T-helper 17 cell (primary cell): ENCODE measurements at regions not wholly inside any gene's neighbourhood (a gene's known extent, or its start where the extent isn't known, plus 50 kb on each side); places are given as distances from the start of the nearest gene placed in this dataset.
"Not testable (repeated sequence)": the region's sequence is repeated elsewhere in the genome, so short reads cannot be mapped to it uniquely, and the experiment has no call there.

ENCODE experiments used
- ATAC-seq: fragments of 150-1000 bp; cut with Tn5 transposase; 2 replicates; pipeline ENCODE4 v1.10.0; 2021; ENCODE audit warnings: mild to moderate bottlenecking, moderate library complexity
- DNase-seq, 3 donors: peaks; one replicate each; pipeline versions ENCODE4 v3.0.0 to v3.0.0-alpha.2; 2020 to 2021
- H3K9me3 ChIP-seq: one replicate; pipeline ENCODE4 v1.7.0; 2013; ENCODE audit warnings: low read length, mild to moderate bottlenecking; ENCODE audit not compliant: control insufficient read depth, poor library complexity, severe bottlenecking
- H3K27ac Mint-ChIP-seq: one replicate; pipeline ENCODE4 v1.8.0; 2022; ENCODE audit warnings: mild to moderate bottlenecking, moderate library complexity, mixed read lengths
- H3K27me3 Mint-ChIP-seq: one replicate; pipeline ENCODE4 v1.8.0; 2022; ENCODE audit warnings: mixed read lengths
- H3K36me3 Mint-ChIP-seq: one replicate; pipeline ENCODE4 v1.8.0; 2022; ENCODE audit warnings: low read depth, mixed read lengths
- H3K4me1 Mint-ChIP-seq: one replicate; pipeline ENCODE4 v1.8.0; 2022; ENCODE audit warnings: mild to moderate bottlenecking, mixed read lengths
- H3K4me3 Mint-ChIP-seq: one replicate; pipeline ENCODE4 v1.8.0; 2022; ENCODE audit warnings: mild to moderate bottlenecking, moderate library complexity, mixed read lengths

GRCh38 chr14:106044515-106044914 lies 518.1 kb downstream of the TMEM121 start:
- Mint-ChIP-seq H3K27me3 (peaks cover 12% of the 10 kb centered on the region), H3K36me3 (peaks cover 2% of the 10 kb centered on the region), H3K4me3 (no peak overlapping the region), H3K27ac (no peak overlapping the region), H3K4me1 (peaks cover 8% of the 10 kb centered on the region)
- H3K9me3 ChIP-seq, result no peaks in the 10 kb centered on the region
- no peak for ATAC-seq
- no peak for DNase-seq

- peaks cover 4% of the 10 kb centered on the region for H3K36me3 Mint-ChIP-seq
- H3K27me3 Mint-ChIP-seq, result peaks cover 18% of the 10 kb centered on the region
- no peaks in the 10 kb centered on the region for H3K9me3 ChIP-seq
- H3K4me3 Mint-ChIP-seq, result no peak overlapping the region
- H3K27ac Mint-ChIP-seq, result no peak overlapping the region
- H3K4me1 Mint-ChIP-seq, result peaks cover 6% of the 10 kb centered on the region
- DNase-seq (peak; percentile 49 to 67 (median 52)), ATAC-seq (peak; percentile 99)
Measured at GRCh38 chr14:106044949-106045596, 518.7 kb downstream of the TMEM121 start.

- Mint-ChIP-seq H3K4me1 (peaks cover 2% of the 10 kb centered on the region), H3K27ac (no peak overlapping the region), H3K27me3 (peaks cover 34% of the 10 kb centered on the region), H3K36me3 (peaks cover 8% of the 10 kb centered on the region), H3K4me3 (no peak overlapping the region)
- no peak for ATAC-seq
- DNase-seq, result no peak
- no peaks in the 10 kb centered on the region for H3K9me3 ChIP-seq
Measured at GRCh38 chr14:106051796-106052195, 525.4 kb downstream of the TMEM121 start.

GRCh38 chr14:106055289-106055688 lies 528.9 kb downstream of the TMEM121 start:
- no peaks in the 10 kb centered on the region for H3K9me3 ChIP-seq
- H3K27me3 Mint-ChIP-seq, result peaks cover 48% of the 10 kb centered on the region
- H3K4me3 Mint-ChIP-seq, result no peak overlapping the region
- peaks cover 4% of the 10 kb centered on the region for H3K4me1 Mint-ChIP-seq
- peaks cover 7% of the 10 kb centered on the region for H3K36me3 Mint-ChIP-seq
- ATAC-seq (no peak), DNase-seq (no peak)
- H3K27ac Mint-ChIP-seq, result no peak overlapping the region

- peaks cover 36% of the 10 kb centered on the region for H3K27me3 Mint-ChIP-seq
- DNase-seq, result no peak
- H3K36me3 Mint-ChIP-seq, result peaks cover 3% of the 10 kb centered on the region
- ATAC-seq, result no peak
- H3K9me3 ChIP-seq, result no peaks in the 10 kb centered on the region
- H3K4me1 Mint-ChIP-seq, result peaks cover 15% of the 10 kb centered on the region
- H3K4me3 Mint-ChIP-seq, result no peak overlapping the region
- H3K27ac Mint-ChIP-seq, result no peak overlapping the region
Measured at GRCh38 chr14:106058342-106058741, 532.0 kb downstream of the TMEM121 start.

GRCh38 chr14:106060276-106060975 lies 534.0 kb downstream of the TMEM121 start:
- Mint-ChIP-seq H3K4me1 (peaks cover 14% of the 10 kb centered on the region), H3K36me3 (peaks cover 3% of the 10 kb centered on the region), H3K4me3 (no peak overlapping the region), H3K27ac (no peak overlapping the region), H3K27me3 (peaks cover 49% of the 10 kb centered on the region)
- DNase-seq (no peak), ATAC-seq (no peak)
- no peaks in the 10 kb centered on the region for H3K9me3 ChIP-seq

GRCh38 chr14:106061877-106062500 lies 535.6 kb downstream of the TMEM121 start:
- DNase-seq, result peak; percentile 71 to 84 (median 71)
- Mint-ChIP-seq H3K27me3 (peaks cover 57% of the 10 kb centered on the region), H3K4me1 (peaks cover 15% of the 10 kb centered on the region)
- ATAC-seq, result peak; percentile 98
- H3K27ac Mint-ChIP-seq, H3K4me3 Mint-ChIP-seq, H3K9me3 ChIP-seq, H3K36me3 Mint-ChIP-seq: not testable (repeated sequence)

GRCh38 chr14:106062502-106063272 lies 536.3 kb downstream of the TMEM121 start:
- Mint-ChIP-seq H3K4me1 (peaks cover 15% of the 10 kb centered on the region), H3K36me3 (peaks cover 1% of the 10 kb centered on the region), H3K4me3 (no peak overlapping the region), H3K27me3 (peaks cover 58% of the 10 kb centered on the region), H3K27ac (peak overlapping the region; percentile 37)
- H3K9me3 ChIP-seq, result no peaks in the 10 kb centered on the region
- DNase-seq, result no peak
- ATAC-seq, result no peak

GRCh38 chr14:106067935-106068334 lies 541.6 kb downstream of the TMEM121 start:
- no peak overlapping the region for H3K27ac Mint-ChIP-seq
- peaks cover 2% of the 10 kb centered on the region for H3K36me3 Mint-ChIP-seq
- no peaks in the 10 kb centered on the region for H3K9me3 ChIP-seq
- peaks cover 7% of the 10 kb centered on the region for H3K4me1 Mint-ChIP-seq
- DNase-seq (no peak), ATAC-seq (no peak)
- H3K27me3 Mint-ChIP-seq, result peaks cover 77% of the 10 kb centered on the region
- H3K4me3 Mint-ChIP-seq, result no peak overlapping the region

GRCh38 chr14:106069804-106070625 lies 543.6 kb downstream of the TMEM121 start:
- Mint-ChIP-seq H3K36me3 (peaks cover 2% of the 10 kb centered on the region), H3K27ac (no peak overlapping the region), H3K4me3 (no peak overlapping the region), H3K4me1 (peaks cover 7% of the 10 kb centered on the region), H3K27me3 (peaks cover 77% of the 10 kb centered on the region)
- no peak for ATAC-seq
- H3K9me3 ChIP-seq, result no peaks in the 10 kb centered on the region
- no peak for DNase-seq

- Mint-ChIP-seq H3K27me3 (no peaks in the 10 kb centered on the region), H3K4me3 (no peak overlapping the region)
- no peak for ATAC-seq
Measured at GRCh38 chr14:106080922-106081321, 554.5 kb downstream of the TMEM121 start.

GRCh38 chr14:106081721-106082120 lies 555.3 kb downstream of the TMEM121 start:
- not testable (repeated sequence) for H3K9me3 ChIP-seq, H3K27me3 Mint-ChIP-seq, DNase-seq, H3K27ac Mint-ChIP-seq, H3K36me3 Mint-ChIP-seq, H3K4me1 Mint-ChIP-seq, H3K4me3 Mint-ChIP-seq, ATAC-seq

More at GRCh38 chr14:106080922-106081321, 554.5 kb downstream of the TMEM121 start:
- no peaks in the 10 kb centered on the region for H3K4me1 Mint-ChIP-seq
- H3K36me3 Mint-ChIP-seq, result no peaks in the 10 kb centered on the region
- H3K27ac Mint-ChIP-seq, result no peak overlapping the region
- no peaks in the 10 kb centered on the region for H3K9me3 ChIP-seq
- no peak for DNase-seq
